Stimulated activated CD4-positive, alpha-beta T cell treated with anti-CD3 and anti-CD28 coated beads, TNF-alpha, amount 100 ng/mL, for 1 hour (primary cell): ENCODE measurements at regions not wholly inside any gene's neighbourhood (a gene's known extent, or its start where the extent isn't known, plus 50 kb on each side); places are given as distances from the start of the nearest gene placed in this dataset.

Source experiments
- DNase-seq, 3 donors: peaks; one replicate each; pipeline ENCODE4 v3.0.0-alpha.2; 2020; ENCODE audit warnings: low read depth in 3 of 3, low spot score in 1 of 3

DNA sequence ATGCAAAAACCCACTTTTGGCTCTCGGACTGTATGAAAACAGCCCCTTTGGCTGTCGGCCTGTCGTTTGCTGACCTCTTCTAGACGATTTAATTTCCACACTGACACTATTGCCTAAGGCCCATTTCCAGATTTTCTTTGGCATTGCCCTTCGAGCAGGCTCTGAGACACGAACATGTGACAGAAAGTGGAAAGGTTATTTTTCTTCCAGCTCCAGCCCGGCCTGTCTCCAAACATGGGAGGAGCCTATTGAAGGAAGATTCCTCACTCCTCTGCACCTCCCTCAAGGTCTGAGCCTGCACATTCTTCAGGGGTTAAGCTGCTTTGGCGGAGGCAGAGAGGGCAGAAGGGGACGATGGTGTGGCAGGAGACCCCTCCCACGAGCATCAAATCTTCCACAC lies 85.9 kb upstream of the FOXF1 start:
- DNase-seq = no peak

DNA sequence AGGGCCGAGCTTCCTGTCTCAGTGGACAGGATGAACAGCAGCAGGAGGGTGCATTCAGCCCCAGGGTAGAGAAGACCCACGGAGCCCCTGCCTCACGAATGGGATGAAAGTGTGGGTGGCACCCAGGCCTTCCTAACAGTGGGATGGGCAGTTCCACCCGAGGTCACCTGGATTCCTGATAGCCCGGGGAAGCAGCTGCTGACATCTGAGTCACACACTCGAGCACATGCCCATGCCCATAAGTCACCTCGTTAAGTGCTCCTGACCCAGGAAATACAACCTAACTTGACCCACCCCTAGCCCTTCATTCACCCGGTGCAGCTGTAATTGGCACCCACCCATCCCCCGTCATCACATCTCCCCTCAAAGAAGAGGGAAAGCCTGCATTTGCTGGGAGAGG lies 85.3 kb upstream of the FOXF1 start:
- DNase-seq = no peak

DNA sequence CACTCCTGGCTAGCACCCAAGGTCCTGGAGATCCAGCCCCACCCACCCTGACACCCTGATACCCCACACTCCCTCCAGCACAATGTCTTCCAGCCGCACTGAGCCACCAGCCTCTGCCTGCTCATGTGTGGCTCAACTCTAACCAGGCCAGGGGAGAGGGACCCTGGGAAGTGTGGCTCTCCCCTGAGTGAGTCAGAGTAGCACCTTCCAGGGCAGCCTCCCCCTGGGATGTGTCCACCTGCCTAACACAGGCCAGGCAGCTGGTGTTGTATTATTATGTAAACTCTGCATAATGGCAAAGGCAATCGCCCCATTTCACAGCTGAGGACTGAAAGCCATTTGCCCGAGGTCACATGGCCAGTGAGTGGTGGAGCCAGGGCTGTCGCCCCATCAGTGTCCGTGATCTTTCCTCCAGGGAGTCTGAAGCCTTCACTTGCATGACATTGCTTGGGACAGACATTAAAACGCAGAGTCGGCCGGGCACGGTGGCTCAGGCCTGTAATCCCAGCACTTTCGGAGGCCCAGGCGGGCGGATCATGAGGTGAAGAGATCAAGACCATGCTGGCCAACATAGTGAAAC lies 84.2 kb upstream of the FOXF1 start:
- no peak for DNase-seq

DNA sequence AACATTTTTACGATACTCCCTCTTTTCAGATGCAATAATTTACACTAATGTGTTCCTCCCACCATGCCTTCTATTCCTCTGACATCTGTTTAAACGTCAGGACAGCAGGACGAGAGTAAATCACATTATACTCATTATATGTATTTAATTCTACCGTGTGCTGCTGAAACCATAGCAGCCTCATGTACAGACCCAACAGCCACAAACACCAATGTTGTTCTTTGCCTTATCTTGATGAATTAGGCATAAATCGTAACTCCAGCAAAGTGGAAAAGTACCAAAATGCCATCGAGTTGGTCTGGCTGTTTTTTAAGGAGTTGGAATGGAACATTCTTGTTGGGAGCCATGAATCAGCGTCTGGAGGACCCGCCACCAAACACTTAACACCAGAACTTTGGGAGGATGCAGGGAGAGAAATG lies 82.9 kb upstream of the FOXF1 start:
- no peak for DNase-seq

DNA sequence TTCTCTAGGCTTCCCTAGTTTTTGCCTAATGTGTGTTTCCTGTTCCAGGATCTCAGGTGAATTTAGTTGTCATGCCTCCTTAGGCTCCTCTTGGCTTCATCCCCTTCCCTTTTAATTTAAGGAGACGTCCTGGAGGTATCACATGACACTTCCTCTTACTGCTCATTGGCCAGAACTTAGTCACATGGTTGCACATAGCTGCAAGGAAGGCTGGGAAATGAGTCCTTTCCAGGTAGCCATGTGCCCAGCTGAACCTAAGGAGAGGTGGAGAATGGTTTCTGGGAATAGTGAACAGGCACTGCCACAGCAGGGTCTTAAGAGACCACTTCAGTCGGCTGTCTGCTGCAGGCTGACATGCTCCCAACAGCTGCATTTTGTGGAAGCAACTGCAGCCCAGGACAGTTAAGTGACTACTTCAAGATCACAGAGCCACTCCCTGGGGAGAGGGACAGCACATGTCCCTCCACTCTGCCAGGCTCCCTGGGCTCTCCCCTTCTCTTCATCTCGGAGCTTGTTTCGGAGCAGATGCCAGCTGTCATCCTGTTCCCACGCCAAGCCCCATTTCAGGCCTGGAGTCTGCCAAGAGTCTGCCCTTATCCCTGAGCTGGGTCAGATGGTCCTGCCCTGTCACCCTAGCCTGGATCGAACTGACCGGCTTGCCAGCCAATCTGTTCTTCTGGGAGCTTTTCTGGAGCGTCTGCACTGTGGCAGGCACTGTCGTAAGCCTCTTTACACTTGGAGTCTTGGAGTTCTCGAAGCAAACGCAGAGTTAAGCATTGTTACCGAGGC lies 81.4 kb upstream of the FOXF1 start:
- DNase-seq = no peak

DNA sequence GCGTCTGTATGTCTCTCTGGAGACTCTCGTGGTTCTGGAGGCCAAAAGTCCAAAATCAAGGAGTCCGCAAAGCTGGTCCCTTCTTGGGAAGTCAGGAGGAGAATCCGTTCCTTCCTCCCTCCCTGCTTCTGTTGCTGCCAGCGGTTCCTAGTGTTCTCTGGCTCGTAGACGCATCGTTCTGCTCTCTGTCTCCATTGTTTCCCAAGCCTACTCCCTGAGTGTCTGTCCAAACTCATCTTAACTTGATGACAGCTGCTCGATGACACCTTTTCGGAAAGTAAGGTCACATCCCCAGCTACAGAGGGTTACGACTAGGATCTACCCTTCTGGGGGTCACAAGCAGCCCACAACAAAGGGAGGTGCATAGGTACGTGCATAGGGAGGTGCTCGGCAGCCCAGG lies 80.7 kb upstream of the FOXF1 start:
- DNase-seq = no peak

DNA sequence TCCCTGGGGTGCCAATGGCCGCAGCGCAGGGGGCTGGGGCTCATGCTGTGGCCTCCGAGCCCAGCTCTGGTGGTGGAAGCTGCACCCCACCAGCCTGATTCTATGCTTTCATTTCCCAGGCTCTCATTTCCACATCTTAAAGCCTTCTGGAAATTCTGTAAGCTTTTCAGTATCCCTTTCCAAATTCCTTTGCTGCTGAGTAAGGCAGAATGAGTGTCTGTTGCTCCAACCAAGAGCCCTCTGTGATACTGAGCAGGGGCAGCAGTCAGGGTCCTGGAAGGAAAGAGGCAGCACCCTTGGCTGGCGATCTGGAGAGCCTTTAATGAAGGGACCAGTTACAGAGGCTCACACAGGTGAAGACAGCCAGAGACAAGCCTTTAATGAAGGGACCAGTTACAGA lies 79.5 kb upstream of the FOXF1 start:
- DNase-seq = no peak

DNA sequence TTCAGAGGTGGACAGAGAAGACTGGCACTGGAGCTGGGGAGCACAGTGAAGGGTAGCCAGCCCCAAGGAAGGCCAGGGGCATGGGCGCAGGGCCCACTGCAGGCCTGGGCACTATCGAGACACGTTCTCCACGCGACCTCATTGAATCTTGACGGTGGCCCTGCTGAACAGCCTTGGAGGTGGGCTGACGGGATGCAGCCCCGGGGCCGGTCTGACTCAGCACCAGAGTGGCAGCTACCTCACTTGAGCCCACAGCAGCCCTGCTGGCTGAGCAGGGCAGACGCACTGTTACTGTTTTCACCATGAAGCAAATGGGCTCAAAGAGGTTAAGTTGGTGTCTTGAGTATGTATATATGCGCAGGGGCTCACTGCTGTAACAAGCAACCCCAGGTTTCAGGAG lies 78.8 kb upstream of the FOXF1 start:
- DNase-seq = no peak

DNA sequence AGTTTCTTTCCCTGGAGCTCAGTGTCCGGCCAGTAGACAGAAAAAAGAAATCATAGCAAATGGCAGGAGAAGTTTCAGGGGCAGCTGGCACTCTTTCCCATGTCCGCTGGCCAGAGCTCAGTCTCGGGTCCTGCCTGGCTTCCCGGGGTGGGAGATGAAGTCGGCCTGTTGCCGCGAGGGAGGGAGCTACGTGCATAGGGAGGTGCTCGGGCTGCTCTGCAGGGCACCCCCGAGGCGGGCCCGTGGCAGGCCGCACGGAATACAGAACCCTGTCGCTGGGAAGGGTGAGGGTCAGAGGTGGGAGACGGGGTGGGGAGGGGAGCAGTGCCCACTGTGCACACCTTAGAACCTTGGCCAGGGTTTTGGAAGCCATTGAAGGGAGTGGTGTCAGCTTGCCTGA lies 78.3 kb upstream of the FOXF1 start:
- DNase-seq = no peak

DNA sequence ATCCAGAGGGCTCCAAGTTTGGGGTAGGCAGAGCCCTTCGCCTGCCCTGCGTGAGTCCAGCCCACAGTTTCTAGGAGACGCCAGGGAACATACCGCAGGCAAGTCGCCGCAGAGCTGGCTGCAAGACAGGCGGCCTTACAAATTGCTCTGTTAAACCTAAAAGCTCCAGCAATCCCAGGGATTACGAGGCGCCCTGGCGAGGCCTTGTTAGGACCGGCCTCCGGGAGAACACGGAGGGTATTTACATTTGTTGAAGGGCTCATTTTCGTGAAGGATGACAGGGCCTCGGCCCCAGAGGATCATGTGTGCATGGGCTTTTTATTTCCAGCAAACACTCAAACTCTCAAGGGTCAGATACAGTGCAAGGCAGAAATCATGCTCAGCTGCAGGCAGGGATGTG lies 77.6 kb upstream of the FOXF1 start:
- DNase-seq = no peak

DNA sequence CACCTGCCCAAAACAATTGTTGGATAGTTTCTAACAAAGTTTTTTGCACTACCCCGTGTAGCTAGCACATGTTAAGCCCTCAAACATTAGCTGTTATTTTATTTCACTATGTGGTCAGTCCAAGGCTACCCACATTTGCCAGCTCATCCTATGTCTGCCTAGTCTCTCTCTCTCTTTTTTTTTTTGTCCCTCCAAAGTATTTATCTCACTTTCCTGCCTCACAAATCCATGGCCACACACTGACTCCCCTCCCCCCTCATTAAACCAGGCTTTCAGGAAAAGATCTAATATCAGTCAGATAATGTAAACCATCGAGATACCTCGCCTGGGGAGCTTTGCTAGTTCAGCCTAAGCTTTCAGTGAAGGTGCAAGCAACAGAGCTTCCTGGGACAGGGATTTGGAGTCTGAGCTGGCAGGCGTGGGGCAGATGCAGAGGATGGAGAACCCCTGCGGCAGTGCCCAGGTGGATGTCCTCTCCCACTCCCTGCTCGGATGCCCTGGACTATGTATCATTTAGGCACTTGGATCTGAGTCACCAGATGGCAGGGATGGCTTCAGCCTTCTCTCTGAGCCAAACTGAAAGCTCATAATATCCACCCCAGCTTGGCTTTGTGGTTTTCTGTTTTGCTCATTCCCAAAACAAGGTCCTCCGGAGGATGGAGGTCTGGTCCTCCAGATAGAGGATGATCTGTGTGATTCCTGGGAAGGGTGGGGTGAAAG lies 73.7 kb upstream of the FOXF1 start:
- no peak for DNase-seq

DNA sequence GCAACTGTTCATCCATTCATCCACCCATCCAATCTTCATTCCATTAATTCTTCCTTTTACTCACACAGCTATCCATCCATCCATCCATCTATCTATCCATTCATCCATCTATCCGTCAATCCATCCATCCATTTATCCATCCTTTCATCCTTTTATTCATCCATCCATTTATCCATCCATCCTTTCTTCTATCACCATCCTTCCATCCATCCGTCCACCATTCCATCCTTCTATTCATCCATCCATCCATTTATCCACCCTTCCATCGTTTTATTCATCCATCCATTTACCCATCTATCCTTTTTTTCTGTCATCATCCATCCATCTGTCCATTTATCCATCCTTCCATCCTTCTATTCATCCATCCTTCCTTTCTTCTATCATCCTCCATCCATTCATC lies 73.0 kb upstream of the FOXF1 start:
- no peak for DNase-seq

DNA sequence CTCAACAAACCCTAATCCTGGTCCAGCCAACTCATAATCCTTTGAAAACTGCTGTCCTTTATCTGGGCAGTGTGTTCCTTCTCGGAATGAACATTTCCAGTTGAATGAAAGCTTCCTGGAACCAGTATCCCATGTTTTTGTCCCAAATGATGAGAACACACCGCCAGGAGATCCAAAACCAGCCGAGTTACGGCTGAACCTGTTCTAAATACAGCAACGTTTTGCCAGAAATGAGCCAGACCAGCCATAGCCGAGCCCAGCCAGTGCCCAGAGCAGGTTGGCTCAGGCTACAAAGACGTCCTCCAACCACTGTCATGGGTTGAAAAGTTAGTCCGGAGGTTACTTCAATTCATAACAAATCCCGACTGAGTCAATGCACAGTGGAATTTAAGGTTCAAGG lies 67.6 kb upstream of the FOXF1 start:
- DNase-seq = no peak

DNA sequence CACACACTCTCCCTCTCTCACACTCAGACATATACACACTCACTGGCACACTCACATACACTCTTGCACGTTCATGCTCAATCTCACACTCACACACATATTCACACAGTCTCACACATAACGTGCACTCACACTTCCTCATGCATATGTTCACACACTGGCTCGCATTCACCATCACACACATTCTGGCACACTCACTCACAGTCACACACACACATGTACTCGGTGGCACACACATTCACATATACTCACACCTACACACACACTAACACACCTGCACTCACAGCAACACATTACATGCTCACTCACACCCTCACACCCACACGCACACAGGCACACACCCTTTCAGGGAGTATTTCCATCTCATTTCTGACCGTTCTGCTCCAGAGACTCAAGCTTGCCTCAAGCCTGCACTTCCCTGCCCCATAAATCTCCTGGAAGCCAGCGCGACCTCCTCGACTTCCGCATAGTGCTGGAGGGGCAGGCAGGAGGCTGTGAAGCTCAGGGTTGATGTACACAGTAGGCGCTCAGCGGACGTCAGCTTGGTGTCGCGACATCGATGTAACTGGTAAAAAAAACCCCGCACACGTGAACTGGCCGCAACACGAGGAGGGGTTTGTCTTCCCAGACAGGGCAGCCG lies 66.7 kb upstream of the FOXF1 start:
- DNase-seq = no peak

DNA sequence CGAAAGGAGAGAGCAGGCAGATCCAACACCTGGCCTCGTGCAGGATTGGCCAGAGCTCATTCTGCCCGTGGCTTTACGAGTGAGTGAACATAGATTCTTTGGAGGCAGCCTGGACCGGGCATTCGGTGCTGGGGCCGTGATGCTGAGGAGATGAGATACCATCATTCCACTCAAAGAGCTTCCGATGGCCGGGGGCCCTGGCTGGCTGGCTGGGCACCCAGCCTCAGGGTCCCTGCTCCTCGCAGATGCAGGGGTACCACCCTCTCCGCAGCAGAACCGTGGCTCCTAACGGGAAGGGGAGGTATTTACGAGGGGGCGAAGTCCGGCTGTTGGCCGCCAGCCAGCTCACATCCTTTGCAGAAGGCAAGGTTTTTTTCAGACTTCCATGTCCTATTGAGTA lies 66.1 kb upstream of the FOXF1 start:
- DNase-seq = no peak

DNA sequence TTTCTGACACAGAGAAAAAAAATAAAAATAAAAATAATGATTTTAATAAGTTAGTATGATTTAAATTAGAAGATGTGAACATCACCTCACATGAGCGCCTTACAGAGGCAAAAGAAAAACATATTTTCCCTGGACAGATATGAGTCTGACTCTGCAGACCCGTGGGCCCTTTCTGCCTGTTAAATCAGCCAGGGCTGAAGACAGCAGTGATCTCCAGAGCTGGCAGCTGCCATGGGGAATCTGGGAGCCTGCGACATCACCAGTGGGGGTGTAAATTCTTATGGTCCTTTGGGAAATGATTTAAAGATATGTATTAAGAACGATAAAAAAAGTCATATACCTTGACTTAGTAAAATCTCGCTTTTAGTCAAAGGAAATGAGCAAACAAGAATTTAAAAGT lies 65.7 kb upstream of the FOXF1 start:
- DNase-seq = no peak

DNA sequence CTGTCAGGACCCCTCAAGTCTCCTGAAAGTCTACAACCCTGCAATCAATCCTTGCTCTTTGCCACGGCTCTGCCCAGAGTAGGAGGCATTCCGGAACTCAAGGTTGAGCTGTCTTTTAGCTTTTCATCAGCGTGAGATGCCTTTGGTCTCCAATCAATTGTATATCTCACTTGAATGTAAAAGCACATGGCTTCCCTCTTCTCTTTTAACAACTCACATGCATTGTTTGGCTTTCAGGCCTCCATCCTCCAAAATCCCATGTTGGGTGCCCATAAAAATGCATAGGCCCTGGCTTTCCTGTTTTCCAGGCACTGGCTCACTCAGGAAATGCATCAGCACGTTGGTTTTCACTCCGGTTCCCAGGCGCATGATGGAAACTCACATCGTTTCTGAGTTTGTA lies 64.0 kb upstream of the FOXF1 start:
- no peak for DNase-seq

DNA sequence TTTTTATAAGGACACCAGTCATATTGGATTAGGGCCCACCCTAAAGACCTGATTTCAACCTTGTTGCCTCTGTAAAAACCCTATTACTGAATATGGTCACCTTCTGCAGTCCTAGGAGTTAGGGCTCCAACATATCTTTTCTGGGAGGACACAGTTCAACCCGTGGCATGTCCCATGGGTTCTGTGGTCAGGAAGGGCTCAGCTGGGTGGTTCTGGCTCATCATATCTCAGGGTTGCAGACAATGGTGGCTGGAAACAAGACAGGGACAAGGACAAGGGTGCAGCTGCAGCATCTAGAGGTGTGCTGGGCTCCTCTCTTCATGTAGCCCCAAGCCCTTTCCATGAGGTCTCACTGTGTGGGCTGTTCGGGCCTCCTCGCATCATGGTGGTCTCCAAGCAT lies 63.1 kb upstream of the FOXF1 start:
- DNase-seq = no peak

DNA sequence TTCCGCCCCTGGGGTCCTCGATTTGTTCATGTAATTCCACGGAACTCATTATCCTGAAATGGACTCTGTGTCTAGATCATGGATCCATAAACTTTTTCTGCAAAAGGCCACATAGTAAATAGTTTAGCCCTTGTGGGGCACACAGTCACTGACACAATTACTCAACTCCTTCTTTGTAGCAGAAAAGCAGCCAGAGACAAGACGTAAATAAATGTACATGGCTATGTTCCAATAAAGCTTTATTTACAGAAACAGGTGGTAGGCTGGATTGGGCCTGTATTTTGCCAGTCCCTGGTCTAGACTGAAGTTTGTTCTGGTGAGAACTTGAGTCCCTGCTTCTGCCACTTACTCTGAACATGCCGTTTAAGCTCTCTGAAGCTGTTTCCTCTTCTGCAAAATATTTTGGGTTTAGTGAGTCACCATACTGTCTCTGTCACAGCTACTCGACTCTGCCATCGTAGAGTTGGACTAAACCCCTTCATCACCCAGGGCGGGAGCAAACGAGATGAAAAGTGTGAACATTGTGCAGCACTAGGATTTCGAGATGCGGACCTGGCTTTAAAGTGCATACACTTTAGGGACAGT lies 61.9 kb upstream of the FOXF1 start:
- no peak for DNase-seq

DNA sequence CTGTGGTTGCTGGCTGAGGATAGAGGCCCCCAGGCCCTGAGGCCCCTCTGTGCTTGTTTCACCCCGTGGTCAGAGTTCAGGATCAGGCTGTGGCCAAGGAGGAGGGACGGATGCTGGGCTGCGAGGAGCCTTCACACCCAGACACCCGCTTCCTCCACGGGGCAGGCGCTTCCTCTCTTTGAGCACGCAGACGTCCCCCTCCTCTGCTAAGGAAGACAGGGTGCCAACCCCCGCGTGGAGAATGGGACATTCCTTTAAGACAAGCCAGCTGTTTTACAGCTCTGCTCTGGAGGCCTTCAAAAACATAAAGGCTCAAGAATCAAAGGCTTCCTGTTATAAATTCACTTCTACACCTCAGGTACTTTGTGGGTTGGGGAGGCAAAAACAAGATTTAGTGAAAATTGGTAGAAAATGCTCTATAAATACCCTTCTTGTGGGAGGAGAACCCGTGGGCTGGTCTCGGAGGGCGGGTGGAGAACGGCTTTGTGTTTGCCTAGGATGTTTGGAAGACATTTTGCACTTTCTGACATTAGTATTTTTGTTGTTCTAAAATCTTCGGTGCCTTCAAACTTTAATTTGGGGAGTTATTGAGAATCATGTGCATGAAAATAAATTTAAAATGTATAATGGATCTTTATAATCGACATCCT lies 60.8 kb upstream of the FOXF1 start:
- DNase-seq = no peak

DNA sequence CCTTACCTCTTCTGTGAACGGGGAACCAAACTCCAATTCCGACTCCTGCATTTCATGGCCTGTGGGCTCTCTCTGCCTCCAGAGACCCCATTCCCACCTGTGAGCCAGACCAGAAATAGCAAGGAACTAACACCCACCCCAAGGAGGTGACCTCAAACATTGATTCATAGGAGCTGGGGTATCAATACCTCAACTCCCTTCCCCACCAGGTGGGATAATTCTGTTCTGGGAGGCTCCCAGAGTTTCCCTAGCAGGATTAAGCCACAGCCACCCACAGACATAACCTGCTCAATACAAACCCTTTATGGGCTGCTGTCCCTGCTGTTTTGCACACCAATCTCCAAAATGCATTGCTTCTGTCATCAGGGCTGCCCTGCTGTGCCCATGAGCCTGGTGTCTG lies 59.6 kb upstream of the FOXF1 start:
- DNase-seq = no peak
